GM18867 (cell line): ENCODE measurements at regions not wholly inside any gene's neighbourhood (a gene's known extent, or its start where the extent isn't known, plus 50 kb on each side); places are given as distances from the start of the nearest gene placed in this dataset.

ENCODE experiments used
- ATAC-seq: cut with Tn5 transposase; IDR thresholded peaks from one replicate; pipeline ENCODE4 v1.9.1; 2021; ENCODE audit warnings: mild to moderate bottlenecking, moderate library complexity; ENCODE audit not compliant: unreplicated experiment

DNA sequence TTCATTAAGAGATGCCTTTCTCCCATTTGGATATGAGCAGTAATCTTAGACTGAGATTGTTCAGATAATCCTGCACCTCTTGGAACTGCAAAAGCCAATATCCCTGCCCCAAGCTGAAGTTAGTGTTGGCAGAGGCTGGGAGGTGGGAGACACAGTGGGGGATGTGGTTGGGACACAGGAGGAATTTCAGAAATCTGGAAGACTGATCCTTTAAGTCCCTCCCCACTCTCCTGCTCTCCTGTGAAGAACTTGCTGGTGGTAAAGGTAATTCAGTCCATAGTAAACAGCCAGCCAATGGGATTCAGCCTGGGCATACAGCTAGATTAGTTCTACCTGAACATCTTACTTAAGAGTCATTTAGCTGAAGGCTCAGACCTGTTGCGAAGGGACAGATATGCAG is 50.0 kb upstream of the TMEM178A start:
- no peak for ATAC-seq
